ENCODE measurements at regions not wholly inside any gene's neighbourhood (a gene's known extent, or its start where the extent isn't known, plus 50 kb on each side); places are given as distances from the start of the nearest gene placed in this dataset.
A peak's percentile ranks its signal among the peaks of the same experiment; 100 is the strongest.
"Not testable (repeated sequence)": the region's sequence is repeated elsewhere in the genome, so short reads cannot be mapped to it uniquely, and the experiment has no call there.

- Histone ChIP-seq H3K4me3 (ENCODE audit: low read length) (no peak overlapping the region), H3K9me3 (ENCODE audit: low read length) (no peaks in the 10 kb centered on the region), H3K27me3 (ENCODE audit: insufficient read depth, low read length) (no peaks in the 10 kb centered on the region), H3K36me3 (ENCODE audit: insufficient read depth, low read length) (no peaks in the 10 kb centered on the region), H3K4me1 (ENCODE audit: insufficient read depth, low read length) (peaks cover 3% of the 10 kb centered on the region), H2AFZ (ENCODE audit: low read depth, low read length) (no peak overlapping the region)
These were observed 86.5 kb upstream of the BTN3A2 start for GRCh38 chr6:26278536-26278935.

GRCh38 chr6:26279371-26279770, 85.6 kb upstream of the BTN3A2 start:
- not testable (repeated sequence) for H3K36me3 ChIP-seq (ENCODE audit: insufficient read depth, low read length); H3K27me3 ChIP-seq (ENCODE audit: insufficient read depth, low read length); H3K4me3 ChIP-seq (ENCODE audit: low read length); H3K9me3 ChIP-seq (ENCODE audit: low read length); H2AFZ ChIP-seq (ENCODE audit: low read depth, low read length); H3K4me1 ChIP-seq (ENCODE audit: insufficient read depth, low read length)

DNA sequence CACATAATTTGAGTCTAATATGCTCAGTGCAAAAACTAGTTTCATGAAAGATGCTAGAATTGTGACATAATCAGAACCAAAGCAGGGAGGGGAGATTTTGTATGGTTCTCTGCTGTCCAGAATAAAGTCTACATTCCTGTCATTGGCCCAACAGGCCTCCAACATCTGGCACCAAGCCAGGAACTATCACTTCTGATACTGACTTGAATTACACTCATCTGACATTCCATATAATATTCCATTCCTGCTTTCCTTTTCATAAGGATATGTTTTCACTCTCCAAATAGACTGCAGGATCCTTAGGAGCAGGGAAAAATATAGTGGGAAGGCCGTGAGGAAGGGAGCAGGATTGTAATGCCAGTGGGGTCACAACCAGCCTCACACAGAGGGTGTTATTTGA, 84.6 kb upstream of the BTN3A2 start:
- Histone ChIP-seq H3K27me3 (ENCODE audit: insufficient read depth, low read length) (no peaks in the 10 kb centered on the region), H3K4me3 (ENCODE audit: low read length) (no peak overlapping the region), H3K9me3 (ENCODE audit: low read length) (no peaks in the 10 kb centered on the region), H3K36me3 (ENCODE audit: insufficient read depth, low read length) (no peaks in the 10 kb centered on the region), H2AFZ (ENCODE audit: low read depth, low read length) (no peak overlapping the region), H3K4me1 (ENCODE audit: insufficient read depth, low read length) (no peaks in the 10 kb centered on the region)

DNA sequence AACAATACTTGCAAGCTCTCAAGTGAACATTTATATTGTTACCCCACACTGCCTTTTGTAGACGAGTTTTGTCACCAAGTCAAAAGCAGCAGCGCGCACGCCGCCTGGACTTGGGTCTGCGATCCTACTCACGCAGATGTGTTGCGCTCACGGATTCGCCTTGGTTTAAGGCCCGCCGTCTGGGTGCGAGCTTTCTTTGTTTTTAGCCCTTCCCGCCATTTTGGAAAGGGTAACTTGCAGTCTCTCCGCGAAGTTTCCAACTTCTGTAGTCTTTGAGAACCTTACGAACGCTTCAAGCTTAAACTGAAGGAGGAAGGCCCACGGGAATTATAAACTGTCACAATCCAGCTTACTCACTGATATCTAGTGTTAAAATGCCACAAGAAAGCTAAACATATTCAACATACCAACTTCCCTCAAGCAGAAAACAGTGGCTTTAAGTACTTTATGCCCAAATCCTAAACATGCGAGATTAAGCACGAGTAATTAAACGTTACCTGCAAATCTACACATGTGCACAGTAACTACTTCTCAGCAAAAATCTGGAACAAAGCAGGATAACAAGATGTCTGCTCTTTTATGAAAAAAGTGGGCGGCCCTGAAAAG, 80.4 kb upstream of the BTN3A2 start:
- H3K36me3 ChIP-seq (ENCODE audit: insufficient read depth, low read length): no peaks in the 10 kb centered on the region
- peak overlapping the region; percentile 64 for H3K4me3 ChIP-seq (ENCODE audit: low read length)
- H3K4me1 ChIP-seq (ENCODE audit: insufficient read depth, low read length): no peaks in the 10 kb centered on the region
- H2AFZ ChIP-seq (ENCODE audit: low read depth, low read length): peak overlapping the region; percentile 33
- no peaks in the 10 kb centered on the region for H3K9me3 ChIP-seq (ENCODE audit: low read length)
- no peaks in the 10 kb centered on the region for H3K27me3 ChIP-seq (ENCODE audit: insufficient read depth, low read length)

DNA sequence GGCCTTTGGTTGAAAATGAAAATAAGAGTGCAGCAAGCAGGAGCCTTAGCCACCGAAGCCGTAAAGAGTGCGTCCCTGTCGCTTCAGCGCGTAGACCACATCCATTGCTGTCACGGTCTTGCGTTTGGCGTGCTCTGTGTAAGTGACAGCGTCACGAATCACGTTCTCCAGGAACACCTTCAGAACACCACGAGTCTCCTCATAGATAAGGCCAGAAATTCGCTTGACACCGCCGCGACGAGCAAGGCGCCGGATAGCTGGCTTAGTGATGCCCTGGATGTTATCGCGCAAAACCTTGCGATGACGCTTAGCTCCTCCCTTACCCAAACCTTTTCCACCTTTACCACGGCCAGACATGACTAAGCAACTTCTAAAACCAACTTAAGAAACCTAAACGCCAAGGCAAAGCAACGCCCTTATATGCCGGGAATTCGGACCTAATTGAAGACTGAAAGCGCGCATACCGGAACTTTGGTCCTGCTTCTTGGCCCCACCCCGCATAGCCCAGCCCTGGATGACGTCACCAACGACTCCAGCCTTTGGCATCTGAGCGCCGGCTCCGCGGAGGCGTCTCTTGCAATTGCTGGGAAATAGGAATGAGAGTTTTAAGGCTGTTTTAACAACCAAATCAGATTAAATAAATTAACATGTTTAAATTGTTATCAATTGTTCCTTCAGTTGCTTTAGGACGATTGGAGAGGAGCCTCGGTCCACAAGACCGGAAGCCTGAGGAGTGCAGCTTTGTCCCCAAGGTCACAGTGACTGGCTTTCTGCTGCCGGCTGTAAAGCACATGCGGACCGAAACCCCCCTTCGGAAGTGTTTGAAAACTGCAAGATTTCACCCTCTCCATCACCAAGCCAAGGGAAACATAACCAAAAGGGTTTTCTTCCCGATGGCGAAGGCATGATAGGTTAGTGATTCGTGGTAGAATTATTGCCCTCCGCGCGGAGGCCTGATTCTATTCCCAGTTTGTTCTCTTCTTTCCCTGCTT, 79.6 kb upstream of the BTN3A2 start:
- H3K4me1 ChIP-seq (ENCODE audit: insufficient read depth, low read length): no peaks in the 10 kb centered on the region
- peak overlapping the region; percentile 64 for H3K4me3 ChIP-seq (ENCODE audit: low read length)
- H3K9me3 ChIP-seq (ENCODE audit: low read length): no peaks in the 10 kb centered on the region
- H2AFZ ChIP-seq (ENCODE audit: low read depth, low read length): peak overlapping the region; percentile 15
- no peaks in the 10 kb centered on the region for H3K27me3 ChIP-seq (ENCODE audit: insufficient read depth, low read length)
- no peaks in the 10 kb centered on the region for H3K36me3 ChIP-seq (ENCODE audit: insufficient read depth, low read length)

- Histone ChIP-seq H3K4me3 (ENCODE audit: low read length) (peak overlapping the region; percentile 64), H3K9me3 (ENCODE audit: low read length) (no peaks in the 10 kb centered on the region), H2AFZ (ENCODE audit: low read depth, low read length) (peak overlapping the region; percentile 15), H3K36me3 (ENCODE audit: insufficient read depth, low read length) (no peaks in the 10 kb centered on the region), H3K27me3 (ENCODE audit: insufficient read depth, low read length) (no peaks in the 10 kb centered on the region), H3K4me1 (ENCODE audit: insufficient read depth, low read length) (no peaks in the 10 kb centered on the region)
These were observed 78.7 kb upstream of the BTN3A2 start for GRCh38 chr6:26286168-26286877.

- no peaks in the 10 kb centered on the region for H3K27me3 ChIP-seq (ENCODE audit: insufficient read depth, low read length)
- H3K4me3 ChIP-seq (ENCODE audit: low read length): no peak overlapping the region
- no peaks in the 10 kb centered on the region for H3K36me3 ChIP-seq (ENCODE audit: insufficient read depth, low read length)
- no peaks in the 10 kb centered on the region for H3K9me3 ChIP-seq (ENCODE audit: low read length)
- H3K4me1 ChIP-seq (ENCODE audit: insufficient read depth, low read length): no peaks in the 10 kb centered on the region
- no peak overlapping the region for H2AFZ ChIP-seq (ENCODE audit: low read depth, low read length)
These were observed 76.8 kb upstream of the BTN3A2 start for GRCh38 chr6:26288155-26288554.

GRCh38 chr6:26290941-26291340, 74.1 kb upstream of the BTN3A2 start:
- Histone ChIP-seq H3K4me1 (ENCODE audit: insufficient read depth, low read length) (peaks cover 6% of the 10 kb centered on the region), H2AFZ (ENCODE audit: low read depth, low read length) (no peak overlapping the region), H3K9me3 (ENCODE audit: low read length) (no peaks in the 10 kb centered on the region), H3K36me3 (ENCODE audit: insufficient read depth, low read length) (no peaks in the 10 kb centered on the region), H3K4me3 (ENCODE audit: low read length) (no peak overlapping the region), H3K27me3 (ENCODE audit: insufficient read depth, low read length) (no peaks in the 10 kb centered on the region)

GRCh38 chr6:26292709-26293108, 72.3 kb upstream of the BTN3A2 start:
- Histone ChIP-seq H3K27me3 (ENCODE audit: insufficient read depth, low read length) (no peaks in the 10 kb centered on the region), H3K36me3 (ENCODE audit: insufficient read depth, low read length) (no peaks in the 10 kb centered on the region), H3K9me3 (ENCODE audit: low read length) (no peaks in the 10 kb centered on the region), H2AFZ (ENCODE audit: low read depth, low read length) (no peak overlapping the region), H3K4me1 (ENCODE audit: insufficient read depth, low read length) (peaks cover 6% of the 10 kb centered on the region), H3K4me3 (ENCODE audit: low read length) (no peak overlapping the region)

- Histone ChIP-seq H3K4me3 (ENCODE audit: low read length) (no peak overlapping the region), H3K4me1 (ENCODE audit: insufficient read depth, low read length) (peaks cover 6% of the 10 kb centered on the region), H2AFZ (ENCODE audit: low read depth, low read length) (no peak overlapping the region), H3K27me3 (ENCODE audit: insufficient read depth, low read length) (no peaks in the 10 kb centered on the region), H3K36me3 (ENCODE audit: insufficient read depth, low read length) (no peaks in the 10 kb centered on the region), H3K9me3 (ENCODE audit: low read length) (no peaks in the 10 kb centered on the region)
These were observed 70.7 kb upstream of the BTN3A2 start for GRCh38 chr6:26294302-26294701.

GRCh38 chr6:26295691-26296555, 69.1 kb upstream of the BTN3A2 start:
- H3K27me3 ChIP-seq (ENCODE audit: insufficient read depth, low read length): no peaks in the 10 kb centered on the region
- no peak overlapping the region for H3K4me3 ChIP-seq (ENCODE audit: low read length)
- no peaks in the 10 kb centered on the region for H3K36me3 ChIP-seq (ENCODE audit: insufficient read depth, low read length)
- H3K9me3 ChIP-seq (ENCODE audit: low read length): no peaks in the 10 kb centered on the region
- H2AFZ ChIP-seq (ENCODE audit: low read depth, low read length): no peak overlapping the region
- peaks cover 6% of the 10 kb centered on the region for H3K4me1 ChIP-seq (ENCODE audit: insufficient read depth, low read length)

DNA sequence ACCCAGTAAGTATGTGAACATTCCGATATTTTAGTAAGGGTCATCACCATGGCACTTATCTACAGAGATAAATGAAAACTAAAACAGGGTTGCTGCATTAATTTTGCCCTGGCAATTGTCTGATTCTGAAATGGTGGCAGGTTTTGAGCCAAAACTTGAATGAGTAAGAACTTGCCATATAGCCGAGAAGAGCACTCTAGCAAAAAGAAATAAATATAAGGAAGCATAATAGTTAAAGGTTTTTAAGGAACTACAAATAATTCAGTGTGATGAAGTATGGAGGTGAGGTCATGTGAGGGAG, 68.5 kb upstream of the BTN3A2 start:
- Histone ChIP-seq H3K27me3 (ENCODE audit: insufficient read depth, low read length) (no peaks in the 10 kb centered on the region), H3K4me1 (ENCODE audit: insufficient read depth, low read length) (peaks cover 6% of the 10 kb centered on the region), H2AFZ (ENCODE audit: low read depth, low read length) (no peak overlapping the region), H3K36me3 (ENCODE audit: insufficient read depth, low read length) (no peaks in the 10 kb centered on the region), H3K4me3 (ENCODE audit: low read length) (no peak overlapping the region), H3K9me3 (ENCODE audit: low read length) (no peaks in the 10 kb centered on the region)

Data from neuron (in vitro differentiated cells).